ENCODE measurements at regions not wholly inside any gene's neighbourhood (a gene's known extent, or its start where the extent isn't known, plus 50 kb on each side); places are given as distances from the start of the nearest gene placed in this dataset.

GRCh38 chr22:35189559-35189958 lies 67.7 kb upstream of the HMGXB4 start:
- no peaks in the 10 kb centered on the region for H3K27me3 ChIP-seq (replicated peaks)
- no peak overlapping the region for H3K27ac ChIP-seq
- H3K36me3 ChIP-seq (replicated peaks), result no peaks in the 10 kb centered on the region
- no peak overlapping the region for H3K4me3 ChIP-seq (ENCODE audit: low read depth, low read length)
- DNase-seq, result no peak
- TF ChIP-seq, protein P1, sequence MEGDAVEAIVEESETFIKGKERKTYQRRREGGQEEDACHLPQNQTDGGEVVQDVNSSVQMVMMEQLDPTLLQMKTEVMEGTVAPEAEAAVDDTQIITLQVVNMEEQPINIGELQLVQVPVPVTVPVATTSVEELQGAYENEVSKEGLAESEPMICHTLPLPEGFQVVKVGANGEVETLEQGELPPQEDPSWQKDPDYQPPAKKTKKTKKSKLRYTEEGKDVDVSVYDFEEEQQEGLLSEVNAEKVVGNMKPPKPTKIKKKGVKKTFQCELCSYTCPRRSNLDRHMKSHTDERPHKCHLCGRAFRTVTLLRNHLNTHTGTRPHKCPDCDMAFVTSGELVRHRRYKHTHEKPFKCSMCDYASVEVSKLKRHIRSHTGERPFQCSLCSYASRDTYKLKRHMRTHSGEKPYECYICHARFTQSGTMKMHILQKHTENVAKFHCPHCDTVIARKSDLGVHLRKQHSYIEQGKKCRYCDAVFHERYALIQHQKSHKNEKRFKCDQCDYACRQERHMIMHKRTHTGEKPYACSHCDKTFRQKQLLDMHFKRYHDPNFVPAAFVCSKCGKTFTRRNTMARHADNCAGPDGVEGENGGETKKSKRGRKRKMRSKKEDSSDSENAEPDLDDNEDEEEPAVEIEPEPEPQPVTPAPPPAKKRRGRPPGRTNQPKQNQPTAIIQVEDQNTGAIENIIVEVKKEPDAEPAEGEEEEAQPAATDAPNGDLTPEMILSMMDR (IDR thresholded peaks at IDR 0.05; ENCODE audit: low read depth, low read length, missing control alignments), result no peak
- in situ Hi-C loops (cut with HindIII; ENCODE audit: low pct_ligation_motif_present, low sequenced_read_pairs), result no loop called here

GRCh38 chr22:35191412-35191811 lies 65.9 kb upstream of the HMGXB4 start:
- DNase-seq, result no peak
- TF ChIP-seq, protein P1 (IDR thresholded peaks at IDR 0.05; ENCODE audit: low read depth, low read length, missing control alignments), result no peak
- Histone ChIP-seq H3K4me3 (ENCODE audit: low read depth, low read length) (no peak overlapping the region), H3K27me3 (replicated peaks) (no peaks in the 10 kb centered on the region), H3K27ac (no peak overlapping the region), H3K36me3 (replicated peaks) (no peaks in the 10 kb centered on the region)
- in situ Hi-C loops (cut with HindIII; ENCODE audit: low pct_ligation_motif_present, low sequenced_read_pairs), result no loop called here

- DNase-seq, result no peak
Measured at GRCh38 chr22:35192129-35192918, 65.0 kb upstream of the HMGXB4 start.

DNA sequence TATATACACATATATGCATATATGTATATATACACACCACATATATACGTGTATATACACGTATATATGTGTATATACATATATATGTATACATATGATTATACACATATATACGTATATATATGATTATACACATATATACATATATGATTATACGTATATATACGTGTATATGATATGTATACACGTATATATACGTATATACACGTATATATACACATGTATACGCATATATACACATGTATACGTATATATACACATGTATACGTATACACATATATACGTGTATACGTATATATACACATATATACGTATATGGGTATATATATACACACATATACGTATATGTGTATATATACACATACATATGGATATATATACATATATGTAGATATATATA lies 62.1 kb upstream of the HMGXB4 start:
- H3K36me3 ChIP-seq (replicated peaks), result no peaks in the 10 kb centered on the region
- no peak for DNase-seq
- no peaks in the 10 kb centered on the region for H3K27me3 ChIP-seq (replicated peaks)
- no peak overlapping the region for H3K4me3 ChIP-seq (ENCODE audit: low read depth, low read length)
- in situ Hi-C loops (cut with HindIII; ENCODE audit: low pct_ligation_motif_present, low sequenced_read_pairs), result no loop called here
- TF ChIP-seq, protein P1 (IDR thresholded peaks at IDR 0.05; ENCODE audit: low read depth, low read length, missing control alignments), result no peak
- H3K27ac ChIP-seq, result no peak overlapping the region

More at GRCh38 chr22:35192129-35192918, 65.0 kb upstream of the HMGXB4 start:
- in situ Hi-C loops (cut with HindIII; ENCODE audit: low pct_ligation_motif_present, low sequenced_read_pairs), result no loop called here
- Histone ChIP-seq H3K27me3 (replicated peaks) (no peaks in the 10 kb centered on the region), H3K36me3 (replicated peaks) (no peaks in the 10 kb centered on the region), H3K27ac (no peak overlapping the region), H3K4me3 (ENCODE audit: low read depth, low read length) (no peak overlapping the region)
- TF ChIP-seq, protein P1 (IDR thresholded peaks at IDR 0.05; ENCODE audit: low read depth, low read length, missing control alignments), result no peak

GRCh38 chr22:35195821-35196220 lies 61.5 kb upstream of the HMGXB4 start:
- H3K27me3 ChIP-seq (replicated peaks), result no peaks in the 10 kb centered on the region
- in situ Hi-C loops (cut with HindIII; ENCODE audit: low pct_ligation_motif_present, low sequenced_read_pairs), result no loop called here
- DNase-seq, result no peak
- H3K4me3 ChIP-seq (ENCODE audit: low read depth, low read length), result no peak overlapping the region
- TF ChIP-seq, protein P1 (IDR thresholded peaks at IDR 0.05; ENCODE audit: low read depth, low read length, missing control alignments), result no peak
- H3K27ac ChIP-seq, result no peak overlapping the region
- no peaks in the 10 kb centered on the region for H3K36me3 ChIP-seq (replicated peaks)

DNA sequence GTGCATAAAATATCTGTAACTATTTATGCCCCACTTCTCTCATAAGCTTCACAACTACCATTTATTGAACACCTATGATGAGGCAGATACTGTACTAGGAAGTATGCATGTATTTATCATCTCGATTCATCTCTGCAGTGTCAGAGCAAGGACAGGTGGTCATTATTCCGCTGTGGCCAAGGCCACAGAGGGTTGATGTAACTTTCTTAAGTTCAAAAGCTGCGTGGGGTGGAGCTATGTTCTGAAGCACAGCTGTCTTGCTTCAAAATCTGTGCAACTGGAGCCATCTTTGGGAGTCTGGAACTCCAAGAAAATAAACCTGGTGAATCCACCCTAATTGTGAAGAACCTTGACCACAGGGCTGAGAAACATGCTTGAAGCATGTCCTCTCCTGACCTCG lies 60.2 kb upstream of the HMGXB4 start:
- Histone ChIP-seq H3K36me3 (replicated peaks) (no peaks in the 10 kb centered on the region), H3K27me3 (replicated peaks) (no peaks in the 10 kb centered on the region), H3K27ac (no peak overlapping the region), H3K4me3 (ENCODE audit: low read depth, low read length) (no peak overlapping the region)
- DNase-seq, result no peak
- TF ChIP-seq, protein P1 (IDR thresholded peaks at IDR 0.05; ENCODE audit: low read depth, low read length, missing control alignments), result no peak
- in situ Hi-C loops (cut with HindIII; ENCODE audit: low pct_ligation_motif_present, low sequenced_read_pairs), result no loop called here

Measured in brain microvascular endothelial cell (primary cell).